SK-N-SH treated with all-trans-retinoic acid at 6 μM for 48 hours (cell line): ENCODE measurements at regions not wholly inside any gene's neighbourhood (a gene's known extent, or its start where the extent isn't known, plus 50 kb on each side); places are given as distances from the start of the nearest gene placed in this dataset.

ENCODE experiments used
- ARNTL ChIP-seq: fragments of 450-650 bp; formaldehyde crosslinking; IDR thresholded peaks from 2 replicates; pipeline ENCODE4 v1.5.0; 2020; ENCODE audit warnings: low read depth, mild to moderate bottlenecking, moderate library complexity, borderline replicate concordance
- BACH2 ChIP-seq: fragments of 250-450 bp; sonication (Bioruptor Pico); IDR thresholded peaks from 2 replicates; pipeline ENCODE4 v1.9.0; 2021; ENCODE audit warnings: mild to moderate bottlenecking, borderline replicate concordance
- CSDC2 ChIP-seq: fragments of 250-450 bp; sonication (Bioruptor Pico); IDR thresholded peaks from 2 replicates; pipeline ENCODE4 v1.5.0; 2020; ENCODE audit warnings: mild to moderate bottlenecking, moderate library complexity
- GLIS3 ChIP-seq: fragments of 250-450 bp; sonication (Bioruptor Pico); IDR thresholded peaks from 2 replicates; pipeline ENCODE4 v1.5.0; 2020; ENCODE audit warnings: mild to moderate bottlenecking, moderate library complexity
- RARB ChIP-seq: fragments of 250-450 bp; sonication (Bioruptor Pico); IDR thresholded peaks from 2 replicates; pipeline ENCODE4 v1.8.0; 2021; ENCODE audit warnings: mild to moderate bottlenecking, moderate library complexity
- ZFP3 ChIP-seq: fragments of 250-450 bp; sonication (Bioruptor Pico); IDR thresholded peaks from 2 replicates; pipeline ENCODE4 v1.5.0; 2020; ENCODE audit warnings: mild to moderate bottlenecking, moderate library complexity
- ZFP30 ChIP-seq: fragments of 450-650 bp; formaldehyde crosslinking; IDR thresholded peaks from 2 replicates; pipeline ENCODE4 v1.5.0; 2022; ENCODE audit warnings: mild to moderate bottlenecking, moderate library complexity
- ZNF565 ChIP-seq: fragments of 450-650 bp; formaldehyde crosslinking; conservative IDR thresholded peaks from 2 replicates; pipeline ENCODE4 v1.5.0; 2020; ENCODE audit warnings: low read depth, mild to moderate bottlenecking, moderate library complexity
- TF ChIP-seq, protein P1 (sequence below): fragments of 250-450 bp; sonication (Bioruptor Pico); IDR thresholded peaks from 2 replicates; pipeline ENCODE4 v1.5.1; 2021; ENCODE audit warnings: mild to moderate bottlenecking, moderate library complexity
- TF ChIP-seq, protein P2 (sequence below): fragments of 250-450 bp; sonication (Bioruptor Pico); IDR thresholded peaks from 2 replicates; pipeline ENCODE4 v1.8.0; 2020; ENCODE audit warnings: mild to moderate bottlenecking, moderate library complexity, borderline replicate concordance

DNA sequence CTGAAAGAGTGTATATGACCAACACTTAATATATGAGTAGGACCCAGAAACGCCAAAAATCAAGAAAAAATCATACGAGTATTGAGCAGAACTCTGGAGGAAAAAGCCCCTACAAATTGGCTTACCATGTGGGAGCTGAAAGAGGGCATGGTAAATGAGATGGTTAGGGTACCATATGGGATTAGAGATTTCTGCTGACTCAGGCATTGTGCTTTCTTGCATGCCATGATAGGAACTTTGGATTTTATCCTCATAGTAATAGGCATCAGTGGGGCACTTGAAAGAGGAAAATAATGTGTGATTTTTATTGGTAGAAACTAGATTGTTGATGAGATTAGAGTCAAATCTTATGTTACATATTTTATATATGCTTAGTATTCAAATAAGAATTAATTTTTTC lies 271.1 kb downstream of the CBLN2 start:
- TF ChIP-seq, protein P1, sequence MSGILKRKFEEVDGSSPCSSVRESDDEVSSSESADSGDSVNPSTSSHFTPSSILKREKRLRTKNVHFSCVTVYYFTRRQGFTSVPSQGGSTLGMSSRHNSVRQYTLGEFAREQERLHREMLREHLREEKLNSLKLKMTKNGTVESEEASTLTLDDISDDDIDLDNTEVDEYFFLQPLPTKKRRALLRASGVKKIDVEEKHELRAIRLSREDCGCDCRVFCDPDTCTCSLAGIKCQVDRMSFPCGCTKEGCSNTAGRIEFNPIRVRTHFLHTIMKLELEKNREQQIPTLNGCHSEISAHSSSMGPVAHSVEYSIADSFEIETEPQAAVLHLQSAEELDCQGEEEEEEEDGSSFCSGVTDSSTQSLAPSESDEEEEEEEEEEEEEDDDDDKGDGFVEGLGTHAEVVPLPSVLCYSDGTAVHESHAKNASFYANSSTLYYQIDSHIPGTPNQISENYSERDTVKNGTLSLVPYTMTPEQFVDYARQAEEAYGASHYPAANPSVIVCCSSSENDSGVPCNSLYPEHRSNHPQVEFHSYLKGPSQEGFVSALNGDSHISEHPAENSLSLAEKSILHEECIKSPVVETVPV, result no peak
- TF ChIP-seq ARNTL, result no peak
- TF ChIP-seq BACH2 (CRISPR knock-in tag), result no peak
- no peak for TF ChIP-seq CSDC2
- TF ChIP-seq ZFP30 (CRISPR knock-in tag), result no peak
- TF ChIP-seq GLIS3 (CRISPR knock-in tag), result no peak
- no peak for TF ChIP-seq ZFP3 (CRISPR knock-in tag)
- TF ChIP-seq, protein P2, sequence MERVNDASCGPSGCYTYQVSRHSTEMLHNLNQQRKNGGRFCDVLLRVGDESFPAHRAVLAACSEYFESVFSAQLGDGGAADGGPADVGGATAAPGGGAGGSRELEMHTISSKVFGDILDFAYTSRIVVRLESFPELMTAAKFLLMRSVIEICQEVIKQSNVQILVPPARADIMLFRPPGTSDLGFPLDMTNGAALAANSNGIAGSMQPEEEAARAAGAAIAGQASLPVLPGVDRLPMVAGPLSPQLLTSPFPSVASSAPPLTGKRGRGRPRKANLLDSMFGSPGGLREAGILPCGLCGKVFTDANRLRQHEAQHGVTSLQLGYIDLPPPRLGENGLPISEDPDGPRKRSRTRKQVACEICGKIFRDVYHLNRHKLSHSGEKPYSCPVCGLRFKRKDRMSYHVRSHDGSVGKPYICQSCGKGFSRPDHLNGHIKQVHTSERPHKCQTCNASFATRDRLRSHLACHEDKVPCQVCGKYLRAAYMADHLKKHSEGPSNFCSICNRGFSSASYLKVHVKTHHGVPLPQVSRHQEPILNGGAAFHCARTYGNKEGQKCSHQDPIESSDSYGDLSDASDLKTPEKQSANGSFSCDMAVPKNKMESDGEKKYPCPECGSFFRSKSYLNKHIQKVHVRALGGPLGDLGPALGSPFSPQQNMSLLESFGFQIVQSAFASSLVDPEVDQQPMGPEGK (CRISPR knock-in tag), result no peak
- no peak for TF ChIP-seq ZNF565
- TF ChIP-seq RARB (CRISPR knock-in tag), result no peak
